GM23338 (cell line): ENCODE measurements at regions not wholly inside any gene's neighbourhood (a gene's known extent, or its start where the extent isn't known, plus 50 kb on each side); places are given as distances from the start of the nearest gene placed in this dataset.

Experiments
- ATAC-seq: fragments of 200-7000 bp; cut with Tn5 transposase; 3 replicates; pipeline ENCODE4 v1.9.1; 2020
- DNase-seq: peaks from one replicate; pipeline ENCODE4 v3.0.0-alpha.2; 2015; ENCODE audit warnings: low spot score
- H2AFZ ChIP-seq: fragments of 200-600 bp; sonication (generic); 2 replicates; pipeline ENCODE4 v1.8.0; 2016; ENCODE audit warnings: antibody characterized with exemption, mild to moderate bottlenecking, moderate library complexity
- H3F3A ChIP-seq: fragments of 200-600 bp; sonication (generic); replicated peaks from 2 replicates; pipeline ENCODE4 v1.8.0; 2017; ENCODE audit warnings: antibody characterized with exemption, mixed run types, low read depth
- H3K27ac ChIP-seq: fragments of 200-600 bp; sonication (generic); 2 replicates; pipeline ENCODE4 v1.6.1; 2016; ENCODE audit warnings: low read depth
- H3K27me3 ChIP-seq: fragments of 200-600 bp; sonication (generic); 2 replicates; pipeline ENCODE4 v1.8.0; 2016; ENCODE audit warnings: mild to moderate bottlenecking, mixed run types, moderate library complexity; ENCODE audit not compliant: insufficient read depth
- H3K36me3 ChIP-seq: fragments of 200-600 bp; sonication (generic); 2 replicates; pipeline ENCODE4 v1.8.0; 2016; ENCODE audit warnings: mild to moderate bottlenecking; ENCODE audit not compliant: insufficient read depth
- H3K4me1 ChIP-seq: fragments of 200-600 bp; sonication (generic); 2 replicates; pipeline ENCODE4 v1.8.0; 2016; ENCODE audit warnings: mild to moderate bottlenecking, moderate library complexity; ENCODE audit not compliant: insufficient read depth
- H3K4me2 ChIP-seq: fragments of 200-600 bp; sonication (generic); 2 replicates; pipeline ENCODE4 v1.7.1; 2017; ENCODE audit warnings: mixed run types
- H3K4me3 ChIP-seq: fragments of 200-600 bp; sonication (generic); 2 replicates; pipeline ENCODE4 v1.6.1; 2016; ENCODE audit warnings: mixed run types
- H3K79me2 ChIP-seq: fragments of 200-600 bp; sonication (generic); replicated peaks from 2 replicates; pipeline ENCODE4 v1.8.0; 2017; ENCODE audit warnings: mild to moderate bottlenecking; ENCODE audit not compliant: insufficient read depth
- H3K9me2 ChIP-seq: fragments of 200-600 bp; sonication (generic); 2 replicates; pipeline ENCODE4 v1.8.0; 2017; ENCODE audit not compliant: insufficient read depth
- H4K20me1 ChIP-seq: fragments of 200-600 bp; sonication (generic); replicated peaks from 2 replicates; pipeline ENCODE4 v1.8.0; 2017; ENCODE audit warnings: mild to moderate bottlenecking; ENCODE audit not compliant: insufficient read depth
- H3K27ac Mint-ChIP-seq: 2 replicates; pipeline ENCODE4 v1.8.0; 2020; ENCODE audit warnings: inconsistent platforms, mild to moderate bottlenecking, moderate library complexity, mixed read lengths
- H3K27me3 Mint-ChIP-seq: 3 replicates; pipeline ENCODE4 v1.8.0; 2022; ENCODE audit warnings: low read depth, mild to moderate bottlenecking, moderate library complexity, mixed read lengths, inconsistent platforms; ENCODE audit not compliant: insufficient read depth, poor library complexity
- H3K36me3 Mint-ChIP-seq: 3 replicates; pipeline ENCODE4 v1.8.0; 2021; ENCODE audit warnings: low read depth, mild to moderate bottlenecking, inconsistent platforms, moderate library complexity, mixed read lengths
- H3K4me1 Mint-ChIP-seq: 3 replicates; pipeline ENCODE4 v1.8.0; 2020; ENCODE audit warnings: mild to moderate bottlenecking, inconsistent platforms, mixed read lengths
- H3K4me3 Mint-ChIP-seq: 3 replicates; pipeline ENCODE4 v1.8.0; 2021; ENCODE audit warnings: moderate library complexity, mild to moderate bottlenecking, inconsistent platforms, mixed read lengths
- H3K9me3 Mint-ChIP-seq: 3 replicates; pipeline ENCODE4 v1.8.0; 2020; ENCODE audit warnings: moderate library complexity, mild to moderate bottlenecking, inconsistent platforms, mixed read lengths
- EZH2 ChIP-seq: fragments of 200-600 bp; sonication (generic); IDR thresholded peaks from one replicate; pipeline ENCODE4 v1.8.0; 2017; ENCODE audit warnings: antibody characterized with exemption, mild to moderate bottlenecking, low read depth; ENCODE audit not compliant: unreplicated experiment
- EZH2phosphoT487 ChIP-seq: fragments of 200-600 bp; sonication (generic); IDR thresholded peaks from one replicate; pipeline ENCODE4 v1.8.1; 2018; ENCODE audit warnings: antibody characterized with exemption; ENCODE audit not compliant: unreplicated experiment
- JUNB ChIP-seq: IDR thresholded peaks from one replicate; pipeline ENCODE4 v1.6.1; 2016; ENCODE audit warnings: antibody characterized with exemption; ENCODE audit not compliant: unreplicated experiment
- POLR2AphosphoS5 ChIP-seq: IDR thresholded peaks from 2 replicates; pipeline ENCODE4 v1.6.1; 2016; ENCODE audit warnings: antibody characterized with exemption, low read depth
- STAT1 ChIP-seq: IDR thresholded peaks from one replicate; pipeline ENCODE4 v1.6.1; 2016; ENCODE audit warnings: antibody characterized with exemption; ENCODE audit not compliant: unreplicated experiment
- ZNF331 ChIP-seq: fragments of 250-450 bp; sonication (Bioruptor Pico); IDR thresholded peaks from 2 replicates; pipeline ENCODE4 v1.5.0; 2020; ENCODE audit warnings: low read depth, mild to moderate bottlenecking, moderate library complexity
- TF ChIP-seq, protein P1 (sequence below): IDR thresholded peaks from 2 replicates; pipeline ENCODE4 v1.6.1; 2016; ENCODE audit warnings: antibody characterized with exemption
- TF ChIP-seq, protein P2 (sequence below): fragments of 250-450 bp; sonication (Bioruptor Pico); IDR thresholded peaks from 2 replicates; pipeline ENCODE4 v1.5.0; 2020; ENCODE audit warnings: mild to moderate bottlenecking, moderate library complexity
- TF ChIP-seq, protein P3 (sequence below), 2 experiments: fragments of 200-600 bp in 1 of 2; sonication (generic) in 1 of 2; conservative IDR thresholded peaks; 2 replicates each; pipeline versions ENCODE4 v1.5.1 to v1.6.1; 2016 to 2017; ENCODE audit warnings: antibody characterized with exemption in 2 of 2, low read depth in 2 of 2, mild to moderate bottlenecking in 2 of 2, moderate library complexity in 1 of 2

DNA sequence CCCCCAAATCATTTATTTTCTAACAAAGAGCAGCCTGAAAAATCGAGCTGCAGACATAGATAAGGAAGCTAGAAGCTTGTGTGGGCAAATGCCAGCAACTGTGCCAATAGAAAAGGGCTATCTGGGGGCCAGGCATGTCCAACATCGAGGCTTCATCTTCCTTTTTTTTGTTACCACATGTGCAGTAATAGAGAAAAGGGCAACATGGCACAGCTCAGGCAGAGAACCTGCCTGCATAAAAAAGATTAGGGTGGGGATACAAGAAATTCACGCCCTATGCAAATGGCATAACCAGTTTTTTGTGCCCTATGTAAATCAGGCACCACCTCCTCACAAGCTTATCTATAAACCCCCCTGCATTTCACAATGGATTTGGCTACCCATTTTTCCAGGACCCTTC, 60.4 kb upstream of the ABCC4 start (continued):
- TF ChIP-seq, protein P1, sequence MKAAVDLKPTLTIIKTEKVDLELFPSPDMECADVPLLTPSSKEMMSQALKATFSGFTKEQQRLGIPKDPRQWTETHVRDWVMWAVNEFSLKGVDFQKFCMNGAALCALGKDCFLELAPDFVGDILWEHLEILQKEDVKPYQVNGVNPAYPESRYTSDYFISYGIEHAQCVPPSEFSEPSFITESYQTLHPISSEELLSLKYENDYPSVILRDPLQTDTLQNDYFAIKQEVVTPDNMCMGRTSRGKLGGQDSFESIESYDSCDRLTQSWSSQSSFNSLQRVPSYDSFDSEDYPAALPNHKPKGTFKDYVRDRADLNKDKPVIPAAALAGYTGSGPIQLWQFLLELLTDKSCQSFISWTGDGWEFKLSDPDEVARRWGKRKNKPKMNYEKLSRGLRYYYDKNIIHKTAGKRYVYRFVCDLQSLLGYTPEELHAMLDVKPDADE, result no peak

DNA sequence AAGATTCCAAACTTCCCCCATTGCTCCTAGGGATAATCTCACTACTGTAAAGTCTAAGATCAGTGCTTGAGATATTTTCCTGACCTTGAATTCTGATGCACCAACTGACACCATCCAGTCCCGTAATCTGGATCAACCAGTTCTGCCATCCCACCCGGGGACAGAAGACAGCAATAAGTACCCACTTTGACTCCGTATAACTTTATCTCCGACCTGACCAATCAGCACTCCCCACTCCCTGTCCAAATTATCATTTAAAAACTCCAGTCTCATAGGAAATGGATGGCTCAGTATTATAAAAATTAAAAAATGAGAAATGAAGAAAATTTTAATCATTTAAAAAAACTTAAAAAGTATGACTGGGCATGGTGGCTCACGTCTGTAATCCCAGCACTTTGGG, 61.4 kb upstream of the ABCC4 start:
- H3F3A ChIP-seq, result no peaks in the 10 kb centered on the region
- no peak overlapping the region for H3K27ac Mint-ChIP-seq

More for the DNA sequence above, 61.4 kb upstream of the ABCC4 start:
- H3K27me3 Mint-ChIP-seq, result no peaks in the 10 kb centered on the region
- H3K9me3 Mint-ChIP-seq, result no peaks in the 10 kb centered on the region; the same call in 2 of the 3 replicates
- H3K36me3 Mint-ChIP-seq, result no peaks in the 10 kb centered on the region
- H3K79me2 ChIP-seq, result no peaks in the 10 kb centered on the region
- H3K36me3 ChIP-seq, result no peaks in the 10 kb centered on the region
- H3K4me3 Mint-ChIP-seq, result no peak overlapping the region
- TF ChIP-seq, protein P2, sequence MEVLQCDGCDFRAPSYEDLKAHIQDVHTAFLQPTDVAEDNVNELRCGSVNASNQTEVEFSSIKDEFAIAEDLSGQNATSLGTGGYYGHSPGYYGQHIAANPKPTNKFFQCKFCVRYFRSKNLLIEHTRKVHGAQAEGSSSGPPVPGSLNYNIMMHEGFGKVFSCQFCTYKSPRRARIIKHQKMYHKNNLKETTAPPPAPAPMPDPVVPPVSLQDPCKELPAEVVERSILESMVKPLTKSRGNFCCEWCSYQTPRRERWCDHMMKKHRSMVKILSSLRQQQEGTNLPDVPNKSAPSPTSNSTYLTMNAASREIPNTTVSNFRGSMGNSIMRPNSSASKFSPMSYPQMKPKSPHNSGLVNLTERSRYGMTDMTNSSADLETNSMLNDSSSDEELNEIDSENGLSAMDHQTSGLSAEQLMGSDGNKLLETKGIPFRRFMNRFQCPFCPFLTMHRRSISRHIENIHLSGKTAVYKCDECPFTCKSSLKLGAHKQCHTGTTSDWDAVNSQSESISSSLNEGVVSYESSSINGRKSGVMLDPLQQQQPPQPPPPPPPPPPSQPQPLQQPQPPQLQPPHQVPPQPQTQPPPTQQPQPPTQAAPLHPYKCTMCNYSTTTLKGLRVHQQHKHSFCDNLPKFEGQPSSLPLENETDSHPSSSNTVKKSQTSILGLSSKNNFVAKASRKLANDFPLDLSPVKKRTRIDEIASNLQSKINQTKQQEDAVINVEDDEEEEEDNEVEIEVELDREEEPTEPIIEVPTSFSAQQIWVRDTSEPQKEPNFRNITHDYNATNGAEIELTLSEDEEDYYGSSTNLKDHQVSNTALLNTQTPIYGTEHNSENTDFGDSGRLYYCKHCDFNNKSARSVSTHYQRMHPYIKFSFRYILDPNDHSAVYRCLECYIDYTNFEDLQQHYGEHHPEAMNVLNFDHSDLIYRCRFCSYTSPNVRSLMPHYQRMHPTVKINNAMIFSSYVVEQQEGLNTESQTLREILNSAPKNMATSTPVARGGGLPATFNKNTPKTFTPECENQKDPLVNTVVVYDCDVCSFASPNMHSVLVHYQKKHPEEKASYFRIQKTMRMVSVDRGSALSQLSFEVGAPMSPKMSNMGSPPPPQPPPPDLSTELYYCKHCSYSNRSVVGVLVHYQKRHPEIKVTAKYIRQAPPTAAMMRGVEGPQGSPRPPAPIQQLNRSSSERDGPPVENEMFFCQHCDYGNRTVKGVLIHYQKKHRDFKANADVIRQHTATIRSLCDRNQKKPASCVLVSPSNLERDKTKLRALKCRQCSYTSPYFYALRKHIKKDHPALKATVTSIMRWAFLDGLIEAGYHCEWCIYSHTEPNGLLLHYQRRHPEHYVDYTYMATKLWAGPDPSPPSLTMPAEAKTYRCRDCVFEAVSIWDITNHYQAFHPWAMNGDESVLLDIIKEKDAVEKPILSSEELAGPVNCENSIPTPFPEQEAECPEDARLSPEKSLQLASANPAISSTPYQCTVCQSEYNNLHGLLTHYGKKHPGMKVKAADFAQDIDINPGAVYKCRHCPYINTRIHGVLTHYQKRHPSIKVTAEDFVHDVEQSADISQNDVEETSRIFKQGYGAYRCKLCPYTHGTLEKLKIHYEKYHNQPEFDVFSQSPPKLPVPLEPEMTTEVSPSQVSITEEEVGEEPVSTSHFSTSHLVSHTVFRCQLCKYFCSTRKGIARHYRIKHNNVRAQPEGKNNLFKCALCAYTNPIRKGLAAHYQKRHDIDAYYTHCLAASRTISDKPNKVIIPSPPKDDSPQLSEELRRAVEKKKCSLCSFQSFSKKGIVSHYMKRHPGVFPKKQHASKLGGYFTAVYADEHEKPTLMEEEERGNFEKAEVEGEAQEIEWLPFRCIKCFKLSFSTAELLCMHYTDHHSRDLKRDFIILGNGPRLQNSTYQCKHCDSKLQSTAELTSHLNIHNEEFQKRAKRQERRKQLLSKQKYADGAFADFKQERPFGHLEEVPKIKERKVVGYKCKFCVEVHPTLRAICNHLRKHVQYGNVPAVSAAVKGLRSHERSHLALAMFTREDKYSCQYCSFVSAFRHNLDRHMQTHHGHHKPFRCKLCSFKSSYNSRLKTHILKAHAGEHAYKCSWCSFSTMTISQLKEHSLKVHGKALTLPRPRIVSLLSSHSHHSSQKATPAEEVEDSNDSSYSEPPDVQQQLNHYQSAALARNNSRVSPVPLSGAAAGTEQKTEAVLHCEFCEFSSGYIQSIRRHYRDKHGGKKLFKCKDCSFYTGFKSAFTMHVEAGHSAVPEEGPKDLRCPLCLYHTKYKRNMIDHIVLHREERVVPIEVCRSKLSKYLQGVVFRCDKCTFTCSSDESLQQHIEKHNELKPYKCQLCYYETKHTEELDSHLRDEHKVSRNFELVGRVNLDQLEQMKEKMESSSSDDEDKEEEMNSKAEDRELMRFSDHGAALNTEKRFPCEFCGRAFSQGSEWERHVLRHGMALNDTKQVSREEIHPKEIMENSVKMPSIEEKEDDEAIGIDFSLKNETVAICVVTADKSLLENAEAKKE, result no peak
- TF ChIP-seq JUNB (no peak), STAT1 (no peak), POLR2AphosphoS5 (no peak), EZH2 (no peak), EZH2phosphoT487 (no peak), ZNF331 (no peak)
- TF ChIP-seq, protein P3, sequence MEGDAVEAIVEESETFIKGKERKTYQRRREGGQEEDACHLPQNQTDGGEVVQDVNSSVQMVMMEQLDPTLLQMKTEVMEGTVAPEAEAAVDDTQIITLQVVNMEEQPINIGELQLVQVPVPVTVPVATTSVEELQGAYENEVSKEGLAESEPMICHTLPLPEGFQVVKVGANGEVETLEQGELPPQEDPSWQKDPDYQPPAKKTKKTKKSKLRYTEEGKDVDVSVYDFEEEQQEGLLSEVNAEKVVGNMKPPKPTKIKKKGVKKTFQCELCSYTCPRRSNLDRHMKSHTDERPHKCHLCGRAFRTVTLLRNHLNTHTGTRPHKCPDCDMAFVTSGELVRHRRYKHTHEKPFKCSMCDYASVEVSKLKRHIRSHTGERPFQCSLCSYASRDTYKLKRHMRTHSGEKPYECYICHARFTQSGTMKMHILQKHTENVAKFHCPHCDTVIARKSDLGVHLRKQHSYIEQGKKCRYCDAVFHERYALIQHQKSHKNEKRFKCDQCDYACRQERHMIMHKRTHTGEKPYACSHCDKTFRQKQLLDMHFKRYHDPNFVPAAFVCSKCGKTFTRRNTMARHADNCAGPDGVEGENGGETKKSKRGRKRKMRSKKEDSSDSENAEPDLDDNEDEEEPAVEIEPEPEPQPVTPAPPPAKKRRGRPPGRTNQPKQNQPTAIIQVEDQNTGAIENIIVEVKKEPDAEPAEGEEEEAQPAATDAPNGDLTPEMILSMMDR (conservative IDR thresholded peaks at IDR 0.05; ENCODE audit: low read depth in 2 of 2), result no peak
- TF ChIP-seq, protein P1, result no peak
- ATAC-seq (no peak), DNase-seq (no peak)
- H3K27ac ChIP-seq, result no peak overlapping the region
- H3K4me2 ChIP-seq, result no peak overlapping the region
- no peak overlapping the region for H2AFZ ChIP-seq
- no peaks in the 10 kb centered on the region for H3K9me2 ChIP-seq
- no peaks in the 10 kb centered on the region for H3K4me1 Mint-ChIP-seq
- H3K4me3 ChIP-seq, result no peak overlapping the region
- H4K20me1 ChIP-seq, result no peaks in the 10 kb centered on the region
- no peaks in the 10 kb centered on the region for H3K4me1 ChIP-seq
- H3K27me3 ChIP-seq, result no peaks in the 10 kb centered on the region
